ENCODE measurements at regions not wholly inside any gene's neighbourhood (a gene's known extent, or its start where the extent isn't known, plus 50 kb on each side); places are given as distances from the start of the nearest gene placed in this dataset.

DNA sequence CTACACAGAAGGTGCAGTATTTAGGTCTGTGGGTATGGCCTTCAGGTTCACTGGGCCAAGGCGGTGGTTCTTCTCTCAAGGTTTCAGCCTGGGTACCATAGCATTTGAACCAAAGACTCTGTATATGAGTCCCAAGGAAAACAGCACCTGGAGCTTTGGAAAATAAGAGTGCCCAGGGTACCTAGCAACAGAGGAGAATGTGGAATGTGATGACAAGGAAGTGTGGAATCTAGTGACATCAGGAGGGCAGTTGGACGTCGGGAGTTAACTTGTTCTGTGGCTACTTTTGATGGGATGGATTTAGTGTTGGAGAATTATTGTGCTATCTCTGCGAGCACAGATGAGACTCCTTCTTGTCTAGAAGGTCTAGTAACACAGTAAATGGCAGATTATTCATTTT lies 201.2 kb downstream of the NOL4 start:
- no peak for TF ChIP-seq ZSCAN30 (tag by site-specific recombination; IDR thresholded peaks at IDR 0.05)
- no peak for TF ChIP-seq ZNF792 (tag by site-specific recombination; IDR thresholded peaks at IDR 0.05)
- TF ChIP-seq, protein P1, sequence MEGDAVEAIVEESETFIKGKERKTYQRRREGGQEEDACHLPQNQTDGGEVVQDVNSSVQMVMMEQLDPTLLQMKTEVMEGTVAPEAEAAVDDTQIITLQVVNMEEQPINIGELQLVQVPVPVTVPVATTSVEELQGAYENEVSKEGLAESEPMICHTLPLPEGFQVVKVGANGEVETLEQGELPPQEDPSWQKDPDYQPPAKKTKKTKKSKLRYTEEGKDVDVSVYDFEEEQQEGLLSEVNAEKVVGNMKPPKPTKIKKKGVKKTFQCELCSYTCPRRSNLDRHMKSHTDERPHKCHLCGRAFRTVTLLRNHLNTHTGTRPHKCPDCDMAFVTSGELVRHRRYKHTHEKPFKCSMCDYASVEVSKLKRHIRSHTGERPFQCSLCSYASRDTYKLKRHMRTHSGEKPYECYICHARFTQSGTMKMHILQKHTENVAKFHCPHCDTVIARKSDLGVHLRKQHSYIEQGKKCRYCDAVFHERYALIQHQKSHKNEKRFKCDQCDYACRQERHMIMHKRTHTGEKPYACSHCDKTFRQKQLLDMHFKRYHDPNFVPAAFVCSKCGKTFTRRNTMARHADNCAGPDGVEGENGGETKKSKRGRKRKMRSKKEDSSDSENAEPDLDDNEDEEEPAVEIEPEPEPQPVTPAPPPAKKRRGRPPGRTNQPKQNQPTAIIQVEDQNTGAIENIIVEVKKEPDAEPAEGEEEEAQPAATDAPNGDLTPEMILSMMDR (tag by site-specific recombination; IDR thresholded peaks at IDR 0.05) = no peak
- TF ChIP-seq, protein P2, sequence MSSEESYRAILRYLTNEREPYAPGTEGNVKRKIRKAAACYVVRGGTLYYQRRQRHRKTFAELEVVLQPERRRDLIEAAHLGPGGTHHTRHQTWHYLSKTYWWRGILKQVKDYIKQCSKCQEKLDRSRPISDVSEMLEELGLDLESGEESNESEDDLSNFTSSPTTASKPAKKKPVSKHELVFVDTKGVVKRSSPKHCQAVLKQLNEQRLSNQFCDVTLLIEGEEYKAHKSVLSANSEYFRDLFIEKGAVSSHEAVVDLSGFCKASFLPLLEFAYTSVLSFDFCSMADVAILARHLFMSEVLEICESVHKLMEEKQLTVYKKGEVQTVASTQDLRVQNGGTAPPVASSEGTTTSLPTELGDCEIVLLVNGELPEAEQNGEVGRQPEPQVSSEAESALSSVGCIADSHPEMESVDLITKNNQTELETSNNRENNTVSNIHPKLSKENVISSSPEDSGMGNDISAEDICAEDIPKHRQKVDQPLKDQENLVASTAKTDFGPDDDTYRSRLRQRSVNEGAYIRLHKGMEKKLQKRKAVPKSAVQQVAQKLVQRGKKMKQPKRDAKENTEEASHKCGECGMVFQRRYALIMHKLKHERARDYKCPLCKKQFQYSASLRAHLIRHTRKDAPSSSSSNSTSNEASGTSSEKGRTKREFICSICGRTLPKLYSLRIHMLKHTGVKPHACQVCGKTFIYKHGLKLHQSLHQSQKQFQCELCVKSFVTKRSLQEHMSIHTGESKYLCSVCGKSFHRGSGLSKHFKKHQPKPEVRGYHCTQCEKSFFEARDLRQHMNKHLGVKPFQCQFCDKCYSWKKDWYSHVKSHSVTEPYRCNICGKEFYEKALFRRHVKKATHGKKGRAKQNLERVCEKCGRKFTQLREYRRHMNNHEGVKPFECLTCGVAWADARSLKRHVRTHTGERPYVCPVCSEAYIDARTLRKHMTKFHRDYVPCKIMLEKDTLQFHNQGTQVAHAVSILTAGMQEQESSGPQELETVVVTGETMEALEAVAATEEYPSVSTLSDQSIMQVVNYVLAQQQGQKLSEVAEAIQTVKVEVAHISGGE (tag by site-specific recombination; conservative IDR thresholded peaks at IDR 0.05; ENCODE audit: low read depth) = no peak
- TF ChIP-seq, protein P3, sequence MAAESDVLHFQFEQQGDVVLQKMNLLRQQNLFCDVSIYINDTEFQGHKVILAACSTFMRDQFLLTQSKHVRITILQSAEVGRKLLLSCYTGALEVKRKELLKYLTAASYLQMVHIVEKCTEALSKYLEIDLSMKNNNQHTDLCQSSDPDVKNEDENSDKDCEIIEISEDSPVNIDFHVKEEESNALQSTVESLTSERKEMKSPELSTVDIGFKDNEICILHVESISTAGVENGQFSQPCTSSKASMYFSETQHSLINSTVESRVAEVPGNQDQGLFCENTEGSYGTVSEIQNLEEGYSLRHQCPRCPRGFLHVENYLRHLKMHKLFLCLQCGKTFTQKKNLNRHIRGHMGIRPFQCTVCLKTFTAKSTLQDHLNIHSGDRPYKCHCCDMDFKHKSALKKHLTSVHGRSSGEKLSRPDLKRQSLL (tag by site-specific recombination; IDR thresholded peaks at IDR 0.05) = no peak
- TF ChIP-seq KLF16 (tag by site-specific recombination; IDR thresholded peaks at IDR 0.05) = no peak
- TF ChIP-seq ZNF16 (tag by site-specific recombination; IDR thresholded peaks at IDR 0.05; ENCODE audit: low read depth) = no peak
- no peak for TF ChIP-seq ZSCAN16 (tag by site-specific recombination; IDR thresholded peaks at IDR 0.05)
- TF ChIP-seq, protein P4, sequence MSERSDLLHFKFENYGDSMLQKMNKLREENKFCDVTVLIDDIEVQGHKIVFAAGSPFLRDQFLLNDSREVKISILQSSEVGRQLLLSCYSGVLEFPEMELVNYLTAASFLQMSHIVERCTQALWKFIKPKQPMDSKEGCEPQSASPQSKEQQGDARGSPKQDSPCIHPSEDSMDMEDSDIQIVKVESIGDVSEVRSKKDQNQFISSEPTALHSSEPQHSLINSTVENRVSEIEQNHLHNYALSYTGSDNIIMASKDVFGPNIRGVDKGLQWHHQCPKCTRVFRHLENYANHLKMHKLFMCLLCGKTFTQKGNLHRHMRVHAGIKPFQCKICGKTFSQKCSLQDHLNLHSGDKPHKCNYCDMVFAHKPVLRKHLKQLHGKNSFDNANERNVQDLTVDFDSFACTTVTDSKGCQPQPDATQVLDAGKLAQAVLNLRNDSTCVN (tag by site-specific recombination; optimal IDR thresholded peaks at IDR 0.05) = no peak
- TF ChIP-seq, protein P5, sequence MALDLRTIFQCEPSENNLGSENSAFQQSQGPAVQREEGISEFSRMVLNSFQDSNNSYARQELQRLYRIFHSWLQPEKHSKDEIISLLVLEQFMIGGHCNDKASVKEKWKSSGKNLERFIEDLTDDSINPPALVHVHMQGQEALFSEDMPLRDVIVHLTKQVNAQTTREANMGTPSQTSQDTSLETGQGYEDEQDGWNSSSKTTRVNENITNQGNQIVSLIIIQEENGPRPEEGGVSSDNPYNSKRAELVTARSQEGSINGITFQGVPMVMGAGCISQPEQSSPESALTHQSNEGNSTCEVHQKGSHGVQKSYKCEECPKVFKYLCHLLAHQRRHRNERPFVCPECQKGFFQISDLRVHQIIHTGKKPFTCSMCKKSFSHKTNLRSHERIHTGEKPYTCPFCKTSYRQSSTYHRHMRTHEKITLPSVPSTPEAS (tag by site-specific recombination; IDR thresholded peaks at IDR 0.05) = no peak
- no peak for TF ChIP-seq ZNF701 (tag by site-specific recombination; IDR thresholded peaks at IDR 0.05)
- TF ChIP-seq YY1 (tag by site-specific recombination; IDR thresholded peaks at IDR 0.05) = no peak
- no peak for TF ChIP-seq SCRT1 (tag by site-specific recombination; IDR thresholded peaks at IDR 0.05; ENCODE audit: borderline replicate concordance)
- no peak for TF ChIP-seq YY2 (tag by site-specific recombination; IDR thresholded peaks at IDR 0.05)

Data from HEK293 (cell line).